GM10248 (cell line): ENCODE measurements at regions not wholly inside any gene's neighbourhood (a gene's known extent, or its start where the extent isn't known, plus 50 kb on each side); places are given as distances from the start of the nearest gene placed in this dataset.

Experiments
- CTCF ChIA-PET: fragments of 300-600 bp; sonication (Branson Sonifier 250); formaldehyde crosslinking; extraction: SDS; loops from one replicate; lab custom pipeline; 2021; ENCODE audit warnings: antibody characterized with exemption; lab: Yijun Ruan, JAX
- POLR2A ChIA-PET: fragments of 350-650 bp; sonication (Branson Sonifier 250); formaldehyde crosslinking; extraction: SDS; loops from one replicate; lab custom pipeline; 2020; ENCODE audit warnings: antibody characterized with exemption; lab: Yijun Ruan, JAX
- DNase-seq: peaks from one replicate; pipeline ENCODE4 v3.0.0; 2012; ENCODE audit errors: extremely low spot score
- TF ChIP-seq, protein P1 (sequence below): IDR thresholded peaks from 2 replicates; pipeline ENCODE4 v1.5.1; 2012; ENCODE audit warnings: mild to moderate bottlenecking, low read depth; ENCODE audit errors: extremely low read depth, missing control alignments, control extremely low read depth

DNA sequence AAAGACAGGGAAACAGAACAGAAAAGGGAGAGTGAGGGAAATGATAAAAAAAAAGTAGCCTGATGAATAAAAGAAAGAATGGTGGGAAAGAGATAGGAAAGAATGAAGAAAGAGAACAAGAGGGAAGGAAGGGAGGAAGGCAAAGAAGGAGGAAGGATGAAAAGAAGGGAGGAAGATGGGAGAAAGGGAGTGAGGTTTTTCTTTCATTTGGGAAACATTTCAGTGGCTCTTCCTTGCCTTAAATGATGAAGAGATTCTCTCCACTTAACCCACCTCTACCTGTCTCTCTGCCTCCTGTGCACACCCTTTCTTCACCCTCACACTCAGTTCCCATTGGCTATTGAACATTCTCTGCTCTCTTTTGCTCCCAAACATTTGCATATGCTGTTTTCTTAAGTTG lies 222.1 kb upstream of the DEFB112 start:
- TF ChIP-seq, protein P1, sequence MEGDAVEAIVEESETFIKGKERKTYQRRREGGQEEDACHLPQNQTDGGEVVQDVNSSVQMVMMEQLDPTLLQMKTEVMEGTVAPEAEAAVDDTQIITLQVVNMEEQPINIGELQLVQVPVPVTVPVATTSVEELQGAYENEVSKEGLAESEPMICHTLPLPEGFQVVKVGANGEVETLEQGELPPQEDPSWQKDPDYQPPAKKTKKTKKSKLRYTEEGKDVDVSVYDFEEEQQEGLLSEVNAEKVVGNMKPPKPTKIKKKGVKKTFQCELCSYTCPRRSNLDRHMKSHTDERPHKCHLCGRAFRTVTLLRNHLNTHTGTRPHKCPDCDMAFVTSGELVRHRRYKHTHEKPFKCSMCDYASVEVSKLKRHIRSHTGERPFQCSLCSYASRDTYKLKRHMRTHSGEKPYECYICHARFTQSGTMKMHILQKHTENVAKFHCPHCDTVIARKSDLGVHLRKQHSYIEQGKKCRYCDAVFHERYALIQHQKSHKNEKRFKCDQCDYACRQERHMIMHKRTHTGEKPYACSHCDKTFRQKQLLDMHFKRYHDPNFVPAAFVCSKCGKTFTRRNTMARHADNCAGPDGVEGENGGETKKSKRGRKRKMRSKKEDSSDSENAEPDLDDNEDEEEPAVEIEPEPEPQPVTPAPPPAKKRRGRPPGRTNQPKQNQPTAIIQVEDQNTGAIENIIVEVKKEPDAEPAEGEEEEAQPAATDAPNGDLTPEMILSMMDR = no peak
- no peak for DNase-seq
- POLR2A ChIA-PET = no interaction called here
- CTCF ChIA-PET = no interaction called here

DNA sequence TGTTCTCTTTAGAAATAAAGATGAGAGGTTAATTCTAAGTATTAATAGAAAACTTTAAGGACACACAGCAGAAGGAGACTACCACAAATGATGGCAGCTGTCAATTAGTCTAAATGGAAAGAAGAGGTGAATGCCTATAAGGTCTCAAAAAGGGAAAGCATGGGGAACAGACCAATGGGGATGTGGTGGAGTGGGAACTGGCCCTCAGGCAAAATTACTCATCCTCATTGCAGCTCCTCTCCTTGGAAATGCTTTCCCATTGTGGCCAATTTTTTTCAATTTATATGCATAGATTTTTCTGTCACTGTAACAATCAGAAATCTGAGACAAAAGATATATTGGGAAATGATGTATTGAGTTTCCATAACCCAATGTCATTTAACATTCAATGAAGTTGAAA lies 222.9 kb upstream of the DEFB112 start:
- TF ChIP-seq, protein P1 = no peak
- DNase-seq = no peak
- CTCF ChIA-PET = no interaction called here
- POLR2A ChIA-PET = no interaction called here

DNA sequence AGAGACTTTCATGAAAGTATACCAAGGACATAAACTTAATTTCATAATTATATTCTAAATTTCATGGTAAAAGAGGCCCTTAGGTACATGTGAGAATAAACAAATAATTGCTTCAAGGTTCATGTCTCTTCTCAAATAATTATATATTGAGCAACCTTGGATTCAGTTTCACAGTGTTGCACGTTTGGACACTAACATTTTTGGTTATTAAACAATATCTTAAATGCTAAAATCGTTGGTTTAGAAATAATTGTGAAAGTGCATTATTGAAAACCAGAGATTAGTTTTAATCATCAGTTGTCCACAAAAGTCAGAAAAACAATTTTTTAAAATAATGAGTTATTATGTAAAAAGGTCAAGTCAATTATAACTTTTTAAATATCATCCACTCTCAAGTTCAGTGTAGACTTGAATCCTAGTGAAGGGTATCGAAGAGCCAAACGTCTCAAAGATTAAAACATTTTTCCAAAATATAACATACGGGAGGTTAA lies 227.1 kb upstream of the DEFB112 start:
- DNase-seq = no peak
- TF ChIP-seq, protein P1 = no peak
- ChIA-PET CTCF (interaction anchor here (0.8 kb wide), 2 partner anchors 28 kb away, joined by 3 read pairs; no protein-coding TSS in a partner anchor), POLR2A (no interaction called here)

DNA sequence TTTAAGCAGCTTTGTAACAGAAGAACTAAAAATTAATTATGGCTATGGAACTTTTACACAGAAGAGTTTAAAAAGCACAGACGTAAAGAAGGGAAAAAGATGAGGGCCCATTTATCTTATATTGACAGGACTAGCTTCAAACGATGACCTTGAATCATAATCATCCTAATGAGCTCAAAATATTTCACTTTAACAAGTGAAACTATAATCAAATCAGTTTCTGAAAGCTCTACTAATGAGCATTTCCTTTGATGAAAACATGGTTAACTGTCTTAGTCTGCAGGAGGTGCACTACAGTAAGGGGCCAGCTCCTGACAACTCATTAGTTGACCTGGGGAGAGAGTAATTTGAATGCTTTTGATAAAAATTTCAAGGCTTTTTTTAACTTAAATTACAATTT lies 228.0 kb upstream of the DEFB112 start:
- ChIA-PET CTCF (interaction anchor here (0.7 to 1.6 kb wide), 7 partner anchors 10 to 33 kb away, joined by 3 read pairs; no protein-coding TSS in a partner anchor), POLR2A (no interaction called here)
- no peak for DNase-seq
- TF ChIP-seq, protein P1 = no peak

DNA sequence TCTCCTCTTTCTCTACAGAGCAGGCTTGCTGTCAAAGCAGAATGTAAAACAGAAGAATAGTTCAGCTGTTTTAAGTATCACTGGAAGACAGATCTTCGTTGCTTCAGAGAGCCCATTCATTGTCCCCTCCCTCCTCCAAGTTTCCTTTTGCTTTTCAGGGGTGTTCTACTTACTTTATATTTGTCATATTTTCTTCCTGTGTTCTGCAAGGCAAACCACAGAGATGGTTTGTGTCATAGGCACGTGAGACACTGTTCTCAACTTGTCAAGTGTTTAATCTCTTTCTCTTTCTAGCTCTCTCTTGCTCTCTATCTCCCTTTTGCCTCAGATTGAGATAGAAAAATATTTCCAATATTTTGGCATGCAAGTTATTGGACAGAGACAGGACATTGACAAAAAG lies 228.9 kb upstream of the DEFB112 start:
- DNase-seq = no peak
- ChIA-PET CTCF (interaction anchor here (1.3 to 1.6 kb wide), 3 partner anchors 14 to 33 kb away, joined by 3 read pairs; no protein-coding TSS in a partner anchor), POLR2A (no interaction called here)
- TF ChIP-seq, protein P1 = no peak

DNA sequence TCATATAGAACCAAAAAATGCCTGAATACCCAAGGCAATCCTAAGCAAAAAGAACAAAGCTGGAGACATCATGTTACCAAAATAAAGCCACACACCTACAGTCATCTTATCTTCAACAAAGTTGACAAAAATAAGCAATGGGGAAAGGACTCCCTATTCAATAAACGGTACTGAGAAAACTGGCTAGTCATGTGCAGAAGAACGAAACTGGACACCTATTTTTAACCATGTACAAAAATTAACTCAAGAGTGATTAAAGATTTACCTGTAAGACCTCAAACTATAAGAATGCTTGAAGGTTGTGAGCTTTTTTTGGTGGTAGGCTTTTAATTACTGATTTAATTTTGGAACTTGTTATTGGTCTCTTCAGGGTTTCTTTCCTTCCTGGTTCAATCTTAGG lies 236.0 kb upstream of the DEFB112 start:
- ChIA-PET POLR2A (no interaction called here), CTCF (interaction anchor here (1.4 kb wide), 1 partner anchor 10 kb away, joined by 4 read pairs; no protein-coding TSS in a partner anchor)
- DNase-seq = no peak
- TF ChIP-seq, protein P1 = no peak
